ENCODE measurements at regions not wholly inside any gene's neighbourhood (a gene's known extent, or its start where the extent isn't known, plus 50 kb on each side); places are given as distances from the start of the nearest gene placed in this dataset.
"Not testable (repeated sequence)": the region's sequence is repeated elsewhere in the genome, so short reads cannot be mapped to it uniquely, and the experiment has no call there.

DNA sequence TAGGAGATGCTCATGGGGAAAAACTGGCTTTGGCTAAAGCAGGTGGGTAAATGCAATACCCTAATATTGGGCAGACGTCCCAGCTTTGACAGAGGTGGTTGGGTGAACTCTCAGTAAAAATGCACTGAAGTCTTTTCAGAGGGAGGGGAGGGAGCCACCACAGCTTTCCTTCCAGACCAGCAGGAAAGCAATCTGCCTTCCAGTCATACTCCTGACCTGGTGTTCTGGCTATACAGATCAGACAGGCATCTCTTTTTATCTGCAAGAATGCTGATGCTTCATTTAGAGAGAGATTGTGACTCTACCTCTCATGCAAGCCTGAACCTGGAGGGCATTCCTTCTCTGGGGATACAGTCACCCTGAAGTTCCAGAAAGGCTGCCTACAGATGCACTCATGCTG, 52.6 kb upstream of the ICA1 start:
- no peak for DNase-seq (ENCODE audit: low spot score)

DNA sequence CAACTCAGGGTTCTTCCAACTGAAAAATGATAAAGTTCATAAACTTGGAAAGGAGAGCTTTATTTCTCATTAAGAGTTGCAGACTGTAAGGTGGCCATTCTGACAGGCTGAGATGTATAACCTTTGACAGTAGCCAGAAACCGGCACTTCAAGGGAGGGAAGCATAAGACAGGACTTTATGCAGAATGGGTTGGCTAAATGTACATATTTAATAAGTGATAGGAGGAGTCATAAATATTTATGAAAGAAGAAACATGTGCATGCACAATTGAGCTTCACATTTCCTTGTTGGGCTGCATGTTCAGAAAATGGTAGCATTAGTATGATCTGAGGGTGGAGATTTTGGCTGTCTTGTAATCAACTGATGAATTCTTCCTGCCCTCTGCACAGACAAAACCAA, 57.1 kb upstream of the ICA1 start:
- DNase-seq (ENCODE audit: low spot score): no peak

GRCh38 chr7:8320174-8320573, 58.2 kb upstream of the ICA1 start:
- no peak for DNase-seq (ENCODE audit: low spot score)

- DNase-seq (ENCODE audit: low spot score): no peak
These were observed 59.3 kb upstream of the ICA1 start for GRCh38 chr7:8321312-8321711.

GRCh38 chr7:8322667-8323066, 60.7 kb upstream of the ICA1 start:
- no peak for DNase-seq (ENCODE audit: low spot score)

DNA sequence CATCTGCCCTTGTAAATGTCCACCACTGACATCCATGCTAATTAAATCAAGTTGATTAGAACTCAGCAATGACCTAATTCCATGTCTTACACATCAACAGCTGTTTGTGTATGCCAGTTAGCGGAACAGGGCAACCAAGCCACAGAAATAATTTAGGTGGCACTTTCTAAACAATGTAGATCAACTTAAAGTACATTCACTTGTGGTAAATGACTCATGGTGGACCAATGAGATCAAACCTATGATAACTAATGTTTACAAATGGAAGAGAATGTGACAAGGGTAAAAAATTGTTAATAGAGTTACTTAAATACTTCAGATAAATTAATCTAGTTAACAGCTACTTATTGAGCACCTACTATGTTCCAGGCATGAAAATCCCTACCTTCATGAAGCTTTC, 63.1 kb upstream of the ICA1 start:
- peak; percentile 46 for DNase-seq (ENCODE audit: low spot score)

- no peak for DNase-seq (ENCODE audit: low spot score)
These were observed 65.2 kb upstream of the ICA1 start for GRCh38 chr7:8327199-8327598.

- DNase-seq (ENCODE audit: low spot score): no peak
These were observed 76.2 kb upstream of the ICA1 start for GRCh38 chr7:8338206-8338605.

DNA sequence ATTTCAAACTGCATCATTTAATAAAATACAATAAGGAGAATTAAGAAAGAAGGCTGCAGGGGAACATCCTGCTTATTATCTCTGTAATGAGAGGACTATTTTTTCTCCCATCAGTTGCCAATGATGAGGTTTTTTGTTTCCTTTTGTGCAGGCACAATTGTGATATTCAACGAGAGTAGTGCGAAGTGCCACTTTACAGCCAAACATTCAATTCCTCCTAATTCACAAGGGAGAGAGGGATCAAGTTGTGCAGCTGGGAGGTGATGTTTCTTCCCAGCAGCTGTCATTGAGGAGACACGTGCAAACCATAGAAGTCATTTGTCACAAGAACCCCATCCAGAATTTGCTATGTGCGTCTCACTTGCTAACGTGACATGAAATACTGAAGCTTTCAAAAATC, 81.6 kb upstream of the ICA1 start:
- no peak for DNase-seq (ENCODE audit: low spot score)

DNA sequence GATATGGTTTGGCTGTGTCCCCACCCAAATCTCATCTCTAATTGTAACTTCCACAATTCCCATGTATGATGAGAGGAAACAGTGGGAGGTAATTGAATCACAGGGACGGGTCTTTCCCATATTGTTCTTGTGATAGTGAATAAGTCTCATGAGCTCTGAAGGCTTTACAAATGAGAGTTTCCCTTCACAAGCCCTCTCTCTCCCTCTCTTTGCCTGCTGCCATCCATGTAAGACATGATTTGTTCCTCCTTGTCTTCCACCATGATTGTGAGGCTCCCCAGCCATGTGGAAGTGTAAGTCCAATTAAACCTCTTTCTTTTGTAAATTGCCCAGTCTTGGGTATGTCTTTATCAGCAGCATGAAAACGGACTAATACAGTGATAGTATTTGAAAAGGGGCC, 85.4 kb upstream of the ICA1 start:
- DNase-seq (ENCODE audit: low spot score): not testable (repeated sequence)

DNA sequence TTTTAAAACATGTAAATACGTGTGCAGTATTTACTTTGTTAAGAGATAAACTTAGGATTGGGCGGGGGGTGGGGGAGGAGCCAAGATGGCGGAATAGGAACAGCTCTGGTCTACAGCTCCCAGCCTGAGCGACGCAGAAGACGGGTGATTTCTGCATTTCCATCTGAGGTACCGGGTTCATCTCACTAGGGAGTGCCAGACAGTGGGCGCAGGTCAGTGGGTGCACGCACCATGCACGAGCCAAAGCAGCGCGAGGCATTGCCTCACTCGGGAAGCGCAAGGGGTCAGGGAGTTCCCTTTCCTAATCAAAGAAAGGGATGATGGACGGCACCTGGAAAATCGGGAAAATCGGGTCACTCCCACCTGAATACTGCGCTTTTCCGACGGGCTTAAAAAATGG, 81.8 kb upstream of the NXPH1 start:
- DNase-seq (ENCODE audit: low spot score): not testable (repeated sequence)

DNA sequence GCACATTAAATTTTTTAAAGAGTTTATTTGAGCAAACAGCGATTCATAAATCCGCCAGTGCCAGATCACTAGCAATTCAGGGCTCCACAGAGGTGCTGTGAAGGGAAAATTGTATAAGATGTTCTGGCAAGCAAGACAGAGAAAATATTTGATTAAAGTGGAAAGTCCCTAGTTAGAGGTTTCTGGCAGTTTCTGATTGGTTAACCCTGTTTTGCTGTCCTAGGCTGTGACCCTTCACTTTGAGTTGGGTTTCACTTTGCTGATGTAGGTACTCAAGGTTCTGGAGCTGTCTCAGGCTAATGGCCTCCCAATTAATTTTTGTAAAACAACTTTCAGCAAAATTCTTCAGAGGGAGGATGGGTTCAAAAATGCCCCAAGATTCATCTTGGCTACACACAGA, 79.4 kb upstream of the NXPH1 start:
- no peak for DNase-seq (ENCODE audit: low spot score)

DNA sequence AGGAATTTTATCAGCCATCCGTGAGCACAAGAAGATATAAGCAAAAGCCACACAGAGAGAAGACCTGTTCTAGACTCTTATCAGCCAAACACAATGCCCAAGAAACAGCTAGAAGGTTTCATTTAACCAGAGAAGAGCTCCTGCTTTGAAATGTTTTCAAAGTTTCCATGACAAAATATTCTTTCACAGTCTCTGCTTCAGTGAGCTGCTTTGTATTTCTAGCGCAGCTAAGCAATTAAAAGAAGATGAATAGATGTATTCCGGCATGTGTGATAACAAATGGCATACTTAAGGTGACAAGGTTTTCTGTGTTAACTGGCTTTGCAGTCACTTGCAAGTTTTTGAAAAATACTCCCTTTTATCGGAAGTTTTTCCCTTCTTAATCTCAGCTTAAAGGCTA, 78.9 kb upstream of the NXPH1 start:
- DNase-seq (ENCODE audit: low spot score): no peak

- no peak for DNase-seq (ENCODE audit: low spot score)
These were observed 77.3 kb upstream of the NXPH1 start for GRCh38 chr7:8356071-8356470.

GRCh38 chr7:8357536-8357935, 75.9 kb upstream of the NXPH1 start:
- no peak for DNase-seq (ENCODE audit: low spot score)

GRCh38 chr7:8360564-8361153, 72.8 kb upstream of the NXPH1 start:
- DNase-seq (ENCODE audit: low spot score): no peak

GRCh38 chr7:8362723-8363369, 70.6 kb upstream of the NXPH1 start:
- no peak for DNase-seq (ENCODE audit: low spot score)

GRCh38 chr7:8363407-8364015, 69.9 kb upstream of the NXPH1 start:
- no peak for DNase-seq (ENCODE audit: low spot score)

GRCh38 chr7:8365499-8366110, 67.8 kb upstream of the NXPH1 start:
- peak; percentile 33 for DNase-seq (ENCODE audit: low spot score)

DNA sequence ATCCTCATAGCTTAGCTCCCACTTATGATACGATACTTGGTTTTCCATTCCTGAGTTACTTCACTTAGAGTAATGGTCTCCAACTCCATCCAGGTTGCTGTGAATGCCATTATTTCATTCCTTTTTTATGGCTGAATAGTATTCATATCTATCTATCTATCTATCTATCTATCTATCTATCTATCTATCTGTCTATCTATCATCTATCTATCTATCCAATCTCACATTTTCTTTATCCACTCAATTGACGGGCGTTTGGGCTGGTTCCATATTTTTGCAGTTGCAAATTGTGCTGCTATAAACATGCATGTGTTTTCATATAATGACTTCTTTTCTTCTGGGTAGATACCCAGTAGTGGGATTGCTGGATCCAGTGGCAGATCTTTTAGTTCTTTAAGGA, 65.4 kb upstream of the NXPH1 start:
- not testable (repeated sequence) for DNase-seq (ENCODE audit: low spot score)

- DNase-seq (ENCODE audit: low spot score): no peak
These were observed 61.7 kb upstream of the NXPH1 start for GRCh38 chr7:8371742-8372141.

DNA sequence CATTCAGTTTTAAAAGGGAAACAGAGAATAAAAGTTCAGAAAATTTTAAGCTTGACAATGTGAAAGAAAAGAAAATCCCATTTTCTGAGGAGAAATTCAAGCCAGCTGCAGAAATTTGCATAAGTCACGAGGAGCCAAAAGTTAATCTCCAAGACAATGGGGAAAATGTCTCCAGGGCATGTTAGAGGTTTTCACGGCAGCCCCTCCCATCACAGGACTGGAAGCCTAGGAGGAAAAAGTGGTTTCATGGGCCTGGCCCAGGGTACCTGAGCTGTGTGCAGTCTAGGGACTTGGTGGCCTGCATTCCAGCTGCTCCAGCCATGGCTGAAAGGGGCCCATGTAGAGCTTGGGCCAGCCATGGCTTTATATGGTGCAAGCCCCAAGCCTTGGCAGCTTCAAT, 59.6 kb upstream of the NXPH1 start:
- DNase-seq (ENCODE audit: low spot score): no peak

DNA sequence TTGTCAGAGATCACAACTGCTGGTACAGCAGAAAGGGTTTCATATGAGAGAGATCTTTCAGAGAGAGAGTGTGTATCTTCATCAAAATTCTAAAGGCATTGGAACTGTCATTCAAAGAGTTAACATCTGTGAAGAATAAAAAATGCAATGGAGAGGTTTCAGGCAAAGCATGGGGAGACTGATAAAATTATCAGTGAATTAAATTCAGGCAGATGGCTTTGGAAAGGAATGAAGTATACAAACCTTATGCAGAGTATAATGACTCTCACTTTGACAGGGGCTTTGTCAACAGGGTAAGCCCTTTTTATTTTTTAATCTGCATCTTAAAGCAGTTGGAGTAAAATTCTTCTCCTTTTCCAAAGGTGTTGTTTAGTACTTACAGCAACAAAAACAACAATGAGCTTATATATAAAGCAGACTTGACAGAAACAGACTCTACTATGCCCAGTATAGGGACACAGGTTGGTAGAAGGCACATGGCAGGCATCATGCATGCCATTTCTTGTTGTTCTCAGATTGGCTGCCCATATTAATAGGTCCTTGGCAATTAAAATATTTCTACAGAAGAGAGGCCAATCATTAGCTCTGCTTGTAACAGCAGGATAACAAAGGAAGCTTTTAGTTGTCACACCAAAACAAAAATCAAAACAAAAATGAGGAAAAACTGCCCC, 54.9 kb upstream of the NXPH1 start:
- no peak for DNase-seq (ENCODE audit: low spot score)

All from A172 (cell line).